Uterus (tissue), 2 donors: ENCODE measurements at regions not wholly inside any gene's neighbourhood (a gene's known extent, or its start where the extent isn't known, plus 50 kb on each side); places are given as distances from the start of the nearest gene placed in this dataset.

ENCODE experiments used
- POLR2A ChIP-seq, 2 donors: fragments of 450-650 bp; IDR thresholded peaks; one replicate each; pipeline ENCODE4 v1.6.1; 2016; ENCODE audit warnings: antibody characterized with exemption in 2 of 2, mild to moderate bottlenecking in 1 of 2, moderate library complexity in 1 of 2
- TF ChIP-seq, protein P1 (sequence below), 4 experiments: fragments of 200-600 bp in 2 of 4; fragments of 450-650 bp in 2 of 4; sonication (generic) in 2 of 4; IDR thresholded peaks; one replicate each; pipeline ENCODE4 v1.5.1; 2016 to 2019; ENCODE audit warnings: antibody characterized with exemption in 4 of 4, mild to moderate bottlenecking in 2 of 4, moderate library complexity in 1 of 4

DNA sequence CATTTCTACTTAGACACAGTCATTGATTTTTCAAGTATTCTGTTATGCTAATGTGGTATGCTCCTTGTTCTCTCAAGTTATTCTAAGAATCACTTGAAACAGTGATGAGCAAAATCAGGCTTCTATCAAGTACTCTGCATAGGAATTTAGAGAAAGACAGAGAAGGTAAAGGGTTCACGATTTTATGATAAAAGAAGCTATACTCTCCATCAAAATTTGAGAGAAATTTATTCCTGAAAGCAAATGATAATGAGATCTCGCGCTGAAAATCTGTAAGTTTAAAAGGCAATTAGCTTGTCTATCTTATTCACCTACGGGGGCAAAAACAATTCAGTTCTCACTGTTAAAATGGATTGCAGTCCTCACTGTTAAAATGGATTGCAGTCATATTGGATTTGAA, 1404.3 kb upstream of the FLRT2 start:
- TF ChIP-seq, protein P1, sequence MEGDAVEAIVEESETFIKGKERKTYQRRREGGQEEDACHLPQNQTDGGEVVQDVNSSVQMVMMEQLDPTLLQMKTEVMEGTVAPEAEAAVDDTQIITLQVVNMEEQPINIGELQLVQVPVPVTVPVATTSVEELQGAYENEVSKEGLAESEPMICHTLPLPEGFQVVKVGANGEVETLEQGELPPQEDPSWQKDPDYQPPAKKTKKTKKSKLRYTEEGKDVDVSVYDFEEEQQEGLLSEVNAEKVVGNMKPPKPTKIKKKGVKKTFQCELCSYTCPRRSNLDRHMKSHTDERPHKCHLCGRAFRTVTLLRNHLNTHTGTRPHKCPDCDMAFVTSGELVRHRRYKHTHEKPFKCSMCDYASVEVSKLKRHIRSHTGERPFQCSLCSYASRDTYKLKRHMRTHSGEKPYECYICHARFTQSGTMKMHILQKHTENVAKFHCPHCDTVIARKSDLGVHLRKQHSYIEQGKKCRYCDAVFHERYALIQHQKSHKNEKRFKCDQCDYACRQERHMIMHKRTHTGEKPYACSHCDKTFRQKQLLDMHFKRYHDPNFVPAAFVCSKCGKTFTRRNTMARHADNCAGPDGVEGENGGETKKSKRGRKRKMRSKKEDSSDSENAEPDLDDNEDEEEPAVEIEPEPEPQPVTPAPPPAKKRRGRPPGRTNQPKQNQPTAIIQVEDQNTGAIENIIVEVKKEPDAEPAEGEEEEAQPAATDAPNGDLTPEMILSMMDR (IDR thresholded peaks at IDR 0.05) = no peak
- no peak for TF ChIP-seq POLR2A (IDR thresholded peaks at IDR 0.05)
